ENCODE measurements at regions not wholly inside any gene's neighbourhood (a gene's known extent, or its start where the extent isn't known, plus 50 kb on each side); places are given as distances from the start of the nearest gene placed in this dataset.

DNA sequence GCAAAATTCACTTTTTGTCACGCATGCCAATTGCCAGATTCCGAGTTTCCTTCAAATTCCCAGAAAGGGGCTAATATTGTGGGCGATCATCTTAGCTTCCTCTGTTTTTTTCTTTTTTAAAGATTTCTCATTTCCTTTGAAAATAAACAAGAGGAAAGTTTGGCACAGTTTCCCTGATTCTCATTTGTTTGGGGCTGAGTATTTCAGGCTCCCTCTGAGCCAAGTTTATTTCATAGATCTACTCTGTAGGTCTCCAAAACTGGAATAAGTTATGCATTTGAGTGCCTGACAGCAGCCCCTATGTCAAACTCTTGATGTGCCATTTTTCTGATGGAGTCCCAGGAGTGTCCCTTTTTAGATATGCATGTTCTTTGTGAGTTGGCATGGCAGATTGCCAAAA, 1297.2 kb upstream of the WWC1 start:
- TF ChIP-seq POLR2A (IDR thresholded peaks at IDR 0.05) = no peak
- no peak for TF ChIP-seq CTCF (IDR thresholded peaks at IDR 0.05 in 8 of 11, conservative IDR thresholded peaks at IDR 0.05 in 3 of 11)
